ENCODE measurements at regions not wholly inside any gene's neighbourhood (a gene's known extent, or its start where the extent isn't known, plus 50 kb on each side); places are given as distances from the start of the nearest gene placed in this dataset.

DNA sequence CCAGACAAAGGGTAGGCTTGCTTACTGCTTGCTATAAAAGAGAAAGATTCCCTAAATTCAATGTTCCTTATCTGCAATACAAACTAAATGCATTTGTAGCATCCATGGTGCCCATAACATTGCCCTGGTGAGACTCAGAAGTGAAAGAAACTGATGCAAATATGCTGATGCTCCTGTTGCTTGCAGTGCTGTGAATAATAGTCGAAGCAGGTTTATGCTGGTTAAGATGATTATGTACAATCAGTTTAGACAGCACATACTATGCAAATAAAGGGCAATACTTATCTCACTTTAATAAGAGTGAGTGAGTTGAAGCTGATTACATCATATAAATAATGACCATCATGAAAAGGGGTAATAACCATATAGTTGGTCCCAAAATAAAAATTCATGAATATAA lies 215.5 kb downstream of the SNCAIP start:
- no peaks in the 10 kb centered on the region for H3K9me3 ChIP-seq
- DNase-seq: no peak
- 91 to 100% methylated on average over 1 of the region's 1 CpG for WGBS, 2 donors (ENCODE audit: low coverage in 1 of 2)
- H3K27me3 ChIP-seq: no peaks in the 10 kb centered on the region
- in situ Hi-C loops (cut with MboI; ENCODE audit: low pct_ligation_motif_present in 1 of 4, low pct_unique_long_range_greater_than_20kb in 1 of 4, low sequenced_read_pairs in 3 of 4) (no loop called here), intact Hi-C loops (cut with DNase I; ENCODE audit: low total_unique reads) (no loop called here)
- no peaks in the 10 kb centered on the region for H3K4me1 ChIP-seq
- TF ChIP-seq, protein P1, sequence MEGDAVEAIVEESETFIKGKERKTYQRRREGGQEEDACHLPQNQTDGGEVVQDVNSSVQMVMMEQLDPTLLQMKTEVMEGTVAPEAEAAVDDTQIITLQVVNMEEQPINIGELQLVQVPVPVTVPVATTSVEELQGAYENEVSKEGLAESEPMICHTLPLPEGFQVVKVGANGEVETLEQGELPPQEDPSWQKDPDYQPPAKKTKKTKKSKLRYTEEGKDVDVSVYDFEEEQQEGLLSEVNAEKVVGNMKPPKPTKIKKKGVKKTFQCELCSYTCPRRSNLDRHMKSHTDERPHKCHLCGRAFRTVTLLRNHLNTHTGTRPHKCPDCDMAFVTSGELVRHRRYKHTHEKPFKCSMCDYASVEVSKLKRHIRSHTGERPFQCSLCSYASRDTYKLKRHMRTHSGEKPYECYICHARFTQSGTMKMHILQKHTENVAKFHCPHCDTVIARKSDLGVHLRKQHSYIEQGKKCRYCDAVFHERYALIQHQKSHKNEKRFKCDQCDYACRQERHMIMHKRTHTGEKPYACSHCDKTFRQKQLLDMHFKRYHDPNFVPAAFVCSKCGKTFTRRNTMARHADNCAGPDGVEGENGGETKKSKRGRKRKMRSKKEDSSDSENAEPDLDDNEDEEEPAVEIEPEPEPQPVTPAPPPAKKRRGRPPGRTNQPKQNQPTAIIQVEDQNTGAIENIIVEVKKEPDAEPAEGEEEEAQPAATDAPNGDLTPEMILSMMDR (IDR thresholded peaks at IDR 0.05): no peak
- no peak for TF ChIP-seq POLR2AphosphoS5 (IDR thresholded peaks at IDR 0.05)
- TF ChIP-seq EP300 (IDR thresholded peaks at IDR 0.05; ENCODE audit: low read depth): no peak
- no peak for TF ChIP-seq POLR2A (IDR thresholded peaks at IDR 0.05)
- H3K4me3 ChIP-seq: no peak overlapping the region
- H3K27ac ChIP-seq: no peak overlapping the region
- H3K36me3 ChIP-seq: no peaks in the 10 kb centered on the region

DNA sequence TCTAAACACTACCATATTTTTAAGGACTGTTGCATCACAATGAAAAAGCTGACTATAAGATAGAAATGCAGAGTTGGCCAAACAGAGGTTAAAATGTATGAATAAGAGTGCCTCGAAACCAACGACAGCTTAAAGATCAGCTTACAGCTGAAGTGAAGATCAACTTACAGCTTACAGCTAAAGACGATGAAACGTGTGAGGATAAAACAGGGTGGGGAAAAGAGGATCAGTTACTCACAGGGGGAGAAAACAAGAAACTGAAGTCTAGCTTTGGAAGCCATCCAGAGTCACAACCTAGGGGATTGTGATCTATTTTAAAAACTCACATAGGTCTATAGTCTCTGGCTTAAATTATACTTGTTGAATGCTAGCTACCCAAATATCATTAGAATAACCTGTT lies 220.0 kb downstream of the SNCAIP start:
- Histone ChIP-seq H3K36me3 (no peaks in the 10 kb centered on the region), H3K4me3 (no peak overlapping the region), H3K9me3 (no peaks in the 10 kb centered on the region), H3K27ac (no peak overlapping the region), H3K27me3 (no peaks in the 10 kb centered on the region), H3K4me1 (no peaks in the 10 kb centered on the region)
- WGBS, 2 donors (ENCODE audit: low coverage in 1 of 2): 73 to 81% methylated on average over 4 of the region's 4 CpGs
- intact Hi-C loops (cut with DNase I; ENCODE audit: low total_unique reads) (no loop called here), in situ Hi-C loops (cut with MboI; ENCODE audit: low pct_ligation_motif_present in 1 of 4, low pct_unique_long_range_greater_than_20kb in 1 of 4, low sequenced_read_pairs in 3 of 4) (no loop called here)
- no peak for TF ChIP-seq POLR2AphosphoS5 (IDR thresholded peaks at IDR 0.05)
- TF ChIP-seq POLR2A (IDR thresholded peaks at IDR 0.05): no peak
- TF ChIP-seq EP300 (IDR thresholded peaks at IDR 0.05; ENCODE audit: low read depth): no peak
- TF ChIP-seq, protein P1 (IDR thresholded peaks at IDR 0.05): no peak
- DNase-seq: no peak

DNA sequence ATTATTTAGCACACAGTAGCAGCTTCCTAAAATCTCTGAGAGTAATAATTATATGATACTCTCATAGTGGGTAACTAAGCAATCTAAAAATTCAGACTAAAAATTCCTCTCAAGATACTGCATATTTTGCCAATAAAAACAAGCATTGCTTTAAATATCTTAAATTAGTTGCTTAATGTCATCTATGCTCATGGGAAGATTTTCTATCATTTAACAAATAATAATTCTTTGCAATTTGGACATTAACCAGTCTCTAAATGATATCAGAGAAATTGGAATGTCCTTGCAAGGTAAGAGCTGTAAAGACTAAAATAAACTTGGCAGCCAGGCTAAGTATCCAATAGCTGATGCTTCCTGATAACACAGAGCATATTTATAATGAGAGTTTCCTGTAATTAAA lies 221.8 kb downstream of the SNCAIP start:
- H3K4me3 ChIP-seq: no peak overlapping the region
- intact Hi-C loops (cut with DNase I; ENCODE audit: low total_unique reads) (no loop called here), in situ Hi-C loops (cut with MboI; ENCODE audit: low pct_ligation_motif_present in 1 of 4, low pct_unique_long_range_greater_than_20kb in 1 of 4, low sequenced_read_pairs in 3 of 4) (no loop called here)
- DNase-seq: no peak
- no peaks in the 10 kb centered on the region for H3K27me3 ChIP-seq
- TF ChIP-seq POLR2A (IDR thresholded peaks at IDR 0.05): no peak
- TF ChIP-seq EP300 (IDR thresholded peaks at IDR 0.05; ENCODE audit: low read depth): no peak
- TF ChIP-seq, protein P1 (IDR thresholded peaks at IDR 0.05): no peak
- no peak for TF ChIP-seq POLR2AphosphoS5 (IDR thresholded peaks at IDR 0.05)
- H3K36me3 ChIP-seq: no peaks in the 10 kb centered on the region
- H3K27ac ChIP-seq: no peak overlapping the region
- H3K9me3 ChIP-seq: no peaks in the 10 kb centered on the region
- no peaks in the 10 kb centered on the region for H3K4me1 ChIP-seq

DNA sequence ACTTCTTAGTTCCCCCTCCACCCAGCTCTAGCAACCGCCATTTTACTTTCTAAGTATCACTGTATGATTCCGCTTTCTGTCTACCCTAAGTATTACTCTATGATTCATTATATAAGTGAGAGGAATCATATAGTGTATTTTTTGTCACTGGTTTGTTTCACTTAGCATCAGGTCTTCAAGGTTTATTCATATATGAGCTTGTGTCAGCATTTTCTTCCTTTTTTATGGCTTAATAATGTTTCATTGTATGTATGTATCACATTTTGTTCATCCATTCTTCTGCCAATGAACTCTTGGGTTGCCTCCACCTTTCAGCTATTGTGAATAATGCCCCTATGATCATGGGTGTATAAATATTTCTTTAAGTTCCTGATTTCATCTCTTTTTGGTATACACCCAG lies 222.8 kb downstream of the SNCAIP start:
- intact Hi-C loops (cut with DNase I; ENCODE audit: low total_unique reads): no loop called here
- Histone ChIP-seq H3K9me3 (no peaks in the 10 kb centered on the region), H3K4me3 (no peak overlapping the region), H3K36me3 (no peaks in the 10 kb centered on the region), H3K27ac (no peak overlapping the region), H3K4me1 (no peaks in the 10 kb centered on the region), H3K27me3 (no peaks in the 10 kb centered on the region)
- TF ChIP-seq, protein P1 (IDR thresholded peaks at IDR 0.05): no peak
- TF ChIP-seq POLR2A (IDR thresholded peaks at IDR 0.05) (no peak), EP300 (IDR thresholded peaks at IDR 0.05; ENCODE audit: low read depth) (no peak), POLR2AphosphoS5 (IDR thresholded peaks at IDR 0.05) (no peak)
- in situ Hi-C loops (cut with MboI; ENCODE audit: low pct_ligation_motif_present in 1 of 4, low pct_unique_long_range_greater_than_20kb in 1 of 4, low sequenced_read_pairs in 3 of 4): no loop called here
- no peak for DNase-seq
- WGBS, 2 donors (ENCODE audit: low coverage in 1 of 2): 81 to 82% methylated on average over 2 of the region's 2 CpGs

All from transverse colon (tissue), 4 donors.